HCT116 (cell line): ENCODE measurements at regions not wholly inside any gene's neighbourhood (a gene's known extent, or its start where the extent isn't known, plus 50 kb on each side); places are given as distances from the start of the nearest gene placed in this dataset.

Experiments
- ATAC-seq: fragments of 200-7000 bp; cut with Tn5 transposase; 2 replicates; pipeline ENCODE4 v1.9.1; 2020; ENCODE audit warnings: mild to moderate bottlenecking, moderate library complexity
- BruUV-seq: library from RNA; stranded (reverse); fragments of 400-500 nt; replicated peaks from 2 replicates; lab custom pipeline; 2021; lab: Mats Ljungman, UMichigan
- CTCF ChIA-PET: fragments of 300-600 bp; sonication (Branson Sonifier 250); formaldehyde crosslinking; loops from one replicate; lab custom pipeline; 2021; ENCODE audit warnings: antibody characterized with exemption; lab: Charles Lee
- POLR2A ChIA-PET: fragments of 300-600, 350-600 bp; sonication (Branson Sonifier 250); formaldehyde crosslinking; loops from one replicate; lab custom pipeline; 2021; ENCODE audit warnings: antibody characterized with exemption; lab: Charles Lee
- RAD21 ChIA-PET, 2 experiments: fragments of 300-600 bp; sonication (Branson Sonifier 250); formaldehyde crosslinking; loops; one replicate each; lab custom pipeline; 2023; ENCODE audit warnings: low total read pairs in 2 of 2; ENCODE audit not compliant: uncharacterized antibody in 2 of 2, unreplicated experiment in 2 of 2, low non-redundant PET in 1 of 2; lab: Charles Lee
- DNase-seq: peaks from one replicate; pipeline ENCODE4 v3.0.0-alpha.2; 2010; ENCODE audit warnings: low read depth, low spot score
- H2AFZ ChIP-seq: fragments of 200-600 bp; shearing (Covaris generic), sonication (generic); 2 replicates; pipeline ENCODE4 v1.6.1; 2017; ENCODE audit warnings: low read depth, mixed run types, mixed read lengths, antibody characterized with exemption, low read length; ENCODE audit not compliant: poor library complexity, severe bottlenecking
- H3K27ac ChIP-seq: 2 replicates; pipeline ENCODE4 v1.5.1; 2012; ENCODE audit warnings: low read depth, low read length
- H3K27me3 ChIP-seq: fragments of 200-600 bp; sonication (generic); 2 replicates; pipeline ENCODE4 v1.6.1; 2016; ENCODE audit warnings: mixed run types, low read length, mixed read lengths; ENCODE audit not compliant: insufficient read depth
- H3K36me3 ChIP-seq, 2 experiments: fragments of 200-500 bp in 1 of 2; fragments of 200-600 bp in 1 of 2; sonication (Bioruptor generic) in 1 of 2; sonication (generic) in 1 of 2; 2 replicates each; pipeline versions ENCODE4 v1.5.1 to v1.6.1; 2014 to 2016; ENCODE audit warnings: low read length in 2 of 2, inconsistent platforms in 1 of 2, mixed read lengths in 1 of 2, mixed run types in 1 of 2; ENCODE audit not compliant: insufficient read depth in 2 of 2, control insufficient read depth in 1 of 2
- H3K4me1 ChIP-seq, 2 experiments: fragments of 200-600 bp in 1 of 2; sonication (generic) in 1 of 2; 2 replicates each; pipeline versions ENCODE4 v1.5.1 to v1.6.1; 2012 to 2017; ENCODE audit warnings: low read length in 2 of 2, inconsistent platforms in 1 of 2, mild to moderate bottlenecking in 1 of 2, mixed read lengths in 1 of 2, mixed run types in 1 of 2, moderate library complexity in 1 of 2; ENCODE audit not compliant: insufficient read depth in 2 of 2, control insufficient read depth in 1 of 2
- H3K4me2 ChIP-seq: fragments of 200-600 bp; sonication (generic); 2 replicates; pipeline ENCODE4 v1.6.1; 2017; ENCODE audit warnings: mixed run types, low read length, mixed read lengths
- H3K4me3 ChIP-seq, 2 experiments: fragments of 200-600 bp in 1 of 2; sonication (generic) in 1 of 2; replicated peaks in 1 of 2; 2 replicates each; pipeline ENCODE4 v1.5.1; 2011 to 2016; ENCODE audit warnings: low read length in 2 of 2, control low read depth in 1 of 2, low read depth in 1 of 2, mild to moderate bottlenecking in 1 of 2, mixed read lengths in 1 of 2, mixed run types in 1 of 2
- H3K79me2 ChIP-seq: fragments of 200-600 bp; sonication (generic); 2 replicates; pipeline ENCODE4 v1.6.1; 2017; ENCODE audit warnings: mild to moderate bottlenecking, mixed run types, low read length, moderate library complexity, mixed read lengths; ENCODE audit not compliant: insufficient read depth
- H3K9ac ChIP-seq: fragments of 200-600 bp; sonication (generic); 2 replicates; pipeline ENCODE4 v1.6.1; 2016; ENCODE audit warnings: low read length, mixed read lengths
- H3K9me2 ChIP-seq: fragments of 200-600 bp; sonication (generic), shearing (Covaris generic); 2 replicates; pipeline ENCODE4 v1.6.1; 2017; ENCODE audit warnings: mixed run types, mild to moderate bottlenecking, moderate library complexity; ENCODE audit not compliant: insufficient read depth
- H3K9me3 ChIP-seq, 2 experiments: fragments of 200-500 bp in 1 of 2; fragments of 200-600 bp in 1 of 2; sonication (Bioruptor generic) in 1 of 2; sonication (generic) in 1 of 2; 2 replicates each; pipeline ENCODE4 v1.6.1; 2014 to 2017; ENCODE audit warnings: low read length in 2 of 2, mixed read lengths in 2 of 2, inconsistent platforms in 1 of 2, low read depth in 1 of 2, mild to moderate bottlenecking in 1 of 2, mixed run types in 1 of 2, moderate library complexity in 1 of 2; ENCODE audit not compliant: control insufficient read depth in 1 of 2, insufficient read depth in 1 of 2
- H4K20me1 ChIP-seq: fragments of 200-600 bp; sonication (generic), shearing (Covaris generic); 2 replicates; pipeline ENCODE4 v1.6.1; 2017; ENCODE audit warnings: mixed run types, mild to moderate bottlenecking, moderate library complexity; ENCODE audit not compliant: insufficient read depth
- RAD21 ChIP-seq: IDR thresholded peaks from 2 replicates; pipeline ENCODE4 v1.6.1; 2012; ENCODE audit warnings: low read depth, mild to moderate bottlenecking
- SP1 ChIP-seq: IDR thresholded peaks from 2 replicates; pipeline ENCODE4 v1.6.1; 2012; ENCODE audit warnings: low read depth
- TCF7L2 ChIP-seq: IDR thresholded peaks from 2 replicates; pipeline ENCODE4 v1.7.0; 2011; ENCODE audit warnings: borderline replicate concordance, inconsistent platforms; ENCODE audit not compliant: insufficient read depth, insufficient read length; ENCODE audit errors: extremely low read depth
- intact Hi-C: fragments of 100-400 bp; cut with micrococcal nuclease; formaldehyde crosslinking; loops from 2 replicates; pipeline ENCODE4 v1.10.0; 2022
- TF ChIP-seq, protein P1 (sequence below): IDR thresholded peaks from 2 replicates; pipeline ENCODE4 v1.6.1; 2011; ENCODE audit warnings: mild to moderate bottlenecking, low read length, moderate library complexity; ENCODE audit not compliant: insufficient replicate concordance; ENCODE audit errors: extremely low read depth
- TF ChIP-seq, protein P2 (sequence below), 3 experiments: fragments of 200-600 bp in 1 of 3; sonication (generic) in 1 of 3; IDR thresholded peaks in 2 of 3; conservative IDR thresholded peaks in 1 of 3; 2 replicates each; pipeline ENCODE4 v1.5.1; 2012 to 2017; ENCODE audit warnings: low read depth in 2 of 3, low read length in 2 of 3, antibody characterized with exemption in 1 of 3, borderline replicate concordance in 1 of 3, control low read depth in 1 of 3, mild to moderate bottlenecking in 1 of 3, mixed read lengths in 1 of 3, mixed run types in 1 of 3, moderate library complexity in 1 of 3; ENCODE audit not compliant: insufficient read depth in 1 of 3

DNA sequence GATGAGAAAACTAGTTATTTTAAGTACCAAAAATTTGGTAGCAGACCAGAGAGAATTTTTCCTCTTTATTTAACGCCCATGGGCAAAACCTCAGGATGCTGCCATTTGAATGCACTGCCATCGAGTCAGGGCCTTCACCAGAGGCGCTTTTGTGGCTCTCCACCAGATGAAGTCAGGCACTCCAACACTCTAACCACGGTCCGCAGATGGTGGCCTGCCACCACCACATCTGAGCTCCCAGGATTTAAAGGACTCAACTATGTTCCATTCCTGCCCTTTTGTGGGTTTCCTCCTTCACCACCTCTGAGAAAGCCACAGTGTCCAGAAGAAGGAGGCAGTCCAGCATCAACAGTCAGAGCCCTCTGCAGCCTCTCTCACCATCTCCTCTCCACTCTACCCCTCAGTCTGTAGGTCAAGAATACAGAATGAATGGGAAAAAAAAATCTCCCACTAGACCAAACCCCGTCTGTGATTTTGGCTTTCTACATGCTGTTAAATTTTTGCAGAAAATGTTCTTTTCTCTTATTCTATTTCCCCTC lies 647.4 kb downstream of the USP25 start:
- Histone ChIP-seq H3K9ac (no peak overlapping the region), H4K20me1 (no peaks in the 10 kb centered on the region), H3K27ac (no peak overlapping the region), H3K4me3 (no peak overlapping the region), H2AFZ (no peak overlapping the region), H3K36me3 (no peaks in the 10 kb centered on the region), H3K9me2 (no peaks in the 10 kb centered on the region), H3K4me2 (no peak overlapping the region), H3K4me1 (no peaks in the 10 kb centered on the region), H3K79me2 (no peaks in the 10 kb centered on the region), H3K27me3 (no peaks in the 10 kb centered on the region), H3K9me3 (peaks cover 4 to 20% of the 10 kb centered on the region in 2 experiments; a peak in 2 of 4 replicates)
- ChIA-PET POLR2A (no interaction called here), CTCF (no interaction called here), RAD21 (no interaction called here)
- intact Hi-C loops, result no loop called here
- TF ChIP-seq SP1, result no peak
- TF ChIP-seq, protein P1, sequence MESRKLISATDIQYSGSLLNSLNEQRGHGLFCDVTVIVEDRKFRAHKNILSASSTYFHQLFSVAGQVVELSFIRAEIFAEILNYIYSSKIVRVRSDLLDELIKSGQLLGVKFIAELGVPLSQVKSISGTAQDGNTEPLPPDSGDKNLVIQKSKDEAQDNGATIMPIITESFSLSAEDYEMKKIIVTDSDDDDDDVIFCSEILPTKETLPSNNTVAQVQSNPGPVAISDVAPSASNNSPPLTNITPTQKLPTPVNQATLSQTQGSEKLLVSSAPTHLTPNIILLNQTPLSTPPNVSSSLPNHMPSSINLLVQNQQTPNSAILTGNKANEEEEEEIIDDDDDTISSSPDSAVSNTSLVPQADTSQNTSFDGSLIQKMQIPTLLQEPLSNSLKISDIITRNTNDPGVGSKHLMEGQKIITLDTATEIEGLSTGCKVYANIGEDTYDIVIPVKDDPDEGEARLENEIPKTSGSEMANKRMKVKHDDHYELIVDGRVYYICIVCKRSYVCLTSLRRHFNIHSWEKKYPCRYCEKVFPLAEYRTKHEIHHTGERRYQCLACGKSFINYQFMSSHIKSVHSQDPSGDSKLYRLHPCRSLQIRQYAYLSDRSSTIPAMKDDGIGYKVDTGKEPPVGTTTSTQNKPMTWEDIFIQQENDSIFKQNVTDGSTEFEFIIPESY, result no peak
- TF ChIP-seq RAD21, result no peak
- no peak for TF ChIP-seq TCF7L2
- TF ChIP-seq, protein P2, sequence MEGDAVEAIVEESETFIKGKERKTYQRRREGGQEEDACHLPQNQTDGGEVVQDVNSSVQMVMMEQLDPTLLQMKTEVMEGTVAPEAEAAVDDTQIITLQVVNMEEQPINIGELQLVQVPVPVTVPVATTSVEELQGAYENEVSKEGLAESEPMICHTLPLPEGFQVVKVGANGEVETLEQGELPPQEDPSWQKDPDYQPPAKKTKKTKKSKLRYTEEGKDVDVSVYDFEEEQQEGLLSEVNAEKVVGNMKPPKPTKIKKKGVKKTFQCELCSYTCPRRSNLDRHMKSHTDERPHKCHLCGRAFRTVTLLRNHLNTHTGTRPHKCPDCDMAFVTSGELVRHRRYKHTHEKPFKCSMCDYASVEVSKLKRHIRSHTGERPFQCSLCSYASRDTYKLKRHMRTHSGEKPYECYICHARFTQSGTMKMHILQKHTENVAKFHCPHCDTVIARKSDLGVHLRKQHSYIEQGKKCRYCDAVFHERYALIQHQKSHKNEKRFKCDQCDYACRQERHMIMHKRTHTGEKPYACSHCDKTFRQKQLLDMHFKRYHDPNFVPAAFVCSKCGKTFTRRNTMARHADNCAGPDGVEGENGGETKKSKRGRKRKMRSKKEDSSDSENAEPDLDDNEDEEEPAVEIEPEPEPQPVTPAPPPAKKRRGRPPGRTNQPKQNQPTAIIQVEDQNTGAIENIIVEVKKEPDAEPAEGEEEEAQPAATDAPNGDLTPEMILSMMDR (IDR thresholded peaks at IDR 0.05 in 2 of 3, conservative IDR thresholded peaks at IDR 0.05 in 1 of 3; ENCODE audit: borderline replicate concordance in 1 of 3, insufficient read depth in 1 of 3, low read depth in 2 of 3, low read length in 2 of 3), result no peak
- ATAC-seq (no peak), DNase-seq (no peak)
- BruUV-seq, result no TSS peak
